ENCODE measurements at regions not wholly inside any gene's neighbourhood (a gene's known extent, or its start where the extent isn't known, plus 50 kb on each side); places are given as distances from the start of the nearest gene placed in this dataset.

GRCh38 chr15:96468036-96468435 lies 137.5 kb downstream of the NR2F2 start:
- TF ChIP-seq CTCF (IDR thresholded peaks at IDR 0.05), result no peak
- TF ChIP-seq POLR2A (IDR thresholded peaks at IDR 0.05), result no peak

Measured in heart left ventricle (tissue), 13 donors.